HCT116 (cell line): ENCODE measurements at regions not wholly inside any gene's neighbourhood (a gene's known extent, or its start where the extent isn't known, plus 50 kb on each side); places are given as distances from the start of the nearest gene placed in this dataset.

ENCODE experiments used
- ATAC-seq: fragments of 200-7000 bp; cut with Tn5 transposase; 2 replicates; pipeline ENCODE4 v1.9.1; 2020; ENCODE audit warnings: mild to moderate bottlenecking, moderate library complexity
- BruUV-seq: library from RNA; stranded (reverse); fragments of 400-500 nt; replicated peaks from 2 replicates; lab custom pipeline; 2021; lab: Mats Ljungman, UMichigan
- CTCF ChIA-PET: fragments of 300-600 bp; sonication (Branson Sonifier 250); formaldehyde crosslinking; loops from one replicate; lab custom pipeline; 2021; ENCODE audit warnings: antibody characterized with exemption; lab: Charles Lee
- POLR2A ChIA-PET: fragments of 300-600, 350-600 bp; sonication (Branson Sonifier 250); formaldehyde crosslinking; loops from one replicate; lab custom pipeline; 2021; ENCODE audit warnings: antibody characterized with exemption; lab: Charles Lee
- RAD21 ChIA-PET, 2 experiments: fragments of 300-600 bp; sonication (Branson Sonifier 250); formaldehyde crosslinking; loops; one replicate each; lab custom pipeline; 2023; ENCODE audit warnings: low total read pairs in 2 of 2; ENCODE audit not compliant: uncharacterized antibody in 2 of 2, unreplicated experiment in 2 of 2, low non-redundant PET in 1 of 2; lab: Charles Lee
- DNase-seq: peaks from one replicate; pipeline ENCODE4 v3.0.0-alpha.2; 2010; ENCODE audit warnings: low read depth, low spot score
- H2AFZ ChIP-seq: fragments of 200-600 bp; shearing (Covaris generic), sonication (generic); 2 replicates; pipeline ENCODE4 v1.6.1; 2017; ENCODE audit warnings: low read depth, mixed run types, mixed read lengths, antibody characterized with exemption, low read length; ENCODE audit not compliant: poor library complexity, severe bottlenecking
- H3K27ac ChIP-seq: 2 replicates; pipeline ENCODE4 v1.5.1; 2012; ENCODE audit warnings: low read depth, low read length
- H3K27me3 ChIP-seq: fragments of 200-600 bp; sonication (generic); 2 replicates; pipeline ENCODE4 v1.6.1; 2016; ENCODE audit warnings: mixed run types, low read length, mixed read lengths; ENCODE audit not compliant: insufficient read depth
- H3K36me3 ChIP-seq, 2 experiments: fragments of 200-500 bp in 1 of 2; fragments of 200-600 bp in 1 of 2; sonication (Bioruptor generic) in 1 of 2; sonication (generic) in 1 of 2; 2 replicates each; pipeline versions ENCODE4 v1.5.1 to v1.6.1; 2014 to 2016; ENCODE audit warnings: low read length in 2 of 2, inconsistent platforms in 1 of 2, mixed read lengths in 1 of 2, mixed run types in 1 of 2; ENCODE audit not compliant: insufficient read depth in 2 of 2, control insufficient read depth in 1 of 2
- H3K4me1 ChIP-seq, 2 experiments: fragments of 200-600 bp in 1 of 2; sonication (generic) in 1 of 2; 2 replicates each; pipeline versions ENCODE4 v1.5.1 to v1.6.1; 2012 to 2017; ENCODE audit warnings: low read length in 2 of 2, inconsistent platforms in 1 of 2, mild to moderate bottlenecking in 1 of 2, mixed read lengths in 1 of 2, mixed run types in 1 of 2, moderate library complexity in 1 of 2; ENCODE audit not compliant: insufficient read depth in 2 of 2, control insufficient read depth in 1 of 2
- H3K4me2 ChIP-seq: fragments of 200-600 bp; sonication (generic); 2 replicates; pipeline ENCODE4 v1.6.1; 2017; ENCODE audit warnings: mixed run types, low read length, mixed read lengths
- H3K4me3 ChIP-seq, 2 experiments: fragments of 200-600 bp in 1 of 2; sonication (generic) in 1 of 2; replicated peaks in 1 of 2; 2 replicates each; pipeline ENCODE4 v1.5.1; 2011 to 2016; ENCODE audit warnings: low read length in 2 of 2, control low read depth in 1 of 2, low read depth in 1 of 2, mild to moderate bottlenecking in 1 of 2, mixed read lengths in 1 of 2, mixed run types in 1 of 2
- H3K79me2 ChIP-seq: fragments of 200-600 bp; sonication (generic); 2 replicates; pipeline ENCODE4 v1.6.1; 2017; ENCODE audit warnings: mild to moderate bottlenecking, mixed run types, low read length, moderate library complexity, mixed read lengths; ENCODE audit not compliant: insufficient read depth
- H3K9ac ChIP-seq: fragments of 200-600 bp; sonication (generic); 2 replicates; pipeline ENCODE4 v1.6.1; 2016; ENCODE audit warnings: low read length, mixed read lengths
- H3K9me2 ChIP-seq: fragments of 200-600 bp; sonication (generic), shearing (Covaris generic); 2 replicates; pipeline ENCODE4 v1.6.1; 2017; ENCODE audit warnings: mixed run types, mild to moderate bottlenecking, moderate library complexity; ENCODE audit not compliant: insufficient read depth
- H3K9me3 ChIP-seq, 2 experiments: fragments of 200-500 bp in 1 of 2; fragments of 200-600 bp in 1 of 2; sonication (Bioruptor generic) in 1 of 2; sonication (generic) in 1 of 2; 2 replicates each; pipeline ENCODE4 v1.6.1; 2014 to 2017; ENCODE audit warnings: low read length in 2 of 2, mixed read lengths in 2 of 2, inconsistent platforms in 1 of 2, low read depth in 1 of 2, mild to moderate bottlenecking in 1 of 2, mixed run types in 1 of 2, moderate library complexity in 1 of 2; ENCODE audit not compliant: control insufficient read depth in 1 of 2, insufficient read depth in 1 of 2
- H4K20me1 ChIP-seq: fragments of 200-600 bp; sonication (generic), shearing (Covaris generic); 2 replicates; pipeline ENCODE4 v1.6.1; 2017; ENCODE audit warnings: mixed run types, mild to moderate bottlenecking, moderate library complexity; ENCODE audit not compliant: insufficient read depth
- ELF1 ChIP-seq: IDR thresholded peaks from 2 replicates; pipeline ENCODE4 v1.6.1; 2012; ENCODE audit warnings: low read depth, borderline replicate concordance
- EZH2 ChIP-seq: fragments of 200-600 bp; sonication (generic); IDR thresholded peaks from 2 replicates; pipeline ENCODE4 v1.6.1; 2017; ENCODE audit warnings: antibody characterized with exemption, mixed run types
- FOSL1 ChIP-seq: IDR thresholded peaks from 2 replicates; pipeline ENCODE4 v1.6.1; 2012; ENCODE audit warnings: low read depth
- JUND ChIP-seq: IDR thresholded peaks from 2 replicates; pipeline ENCODE4 v1.6.1; 2012
- POLR2A ChIP-seq: IDR thresholded peaks from 2 replicates; pipeline ENCODE4 v1.7.0; 2011; ENCODE audit warnings: borderline replicate concordance; ENCODE audit not compliant: insufficient read depth, insufficient read length; ENCODE audit errors: extremely low read depth
- POLR2AphosphoS5 ChIP-seq: IDR thresholded peaks from 2 replicates; pipeline ENCODE4 v1.6.1; 2011; ENCODE audit warnings: mild to moderate bottlenecking, low read depth, low read length, moderate library complexity
- RAD21 ChIP-seq: IDR thresholded peaks from 2 replicates; pipeline ENCODE4 v1.6.1; 2012; ENCODE audit warnings: low read depth, mild to moderate bottlenecking
- SIN3A ChIP-seq: IDR thresholded peaks from 2 replicates; pipeline ENCODE4 v1.6.1; 2012; ENCODE audit warnings: low read depth
- SP1 ChIP-seq: IDR thresholded peaks from 2 replicates; pipeline ENCODE4 v1.6.1; 2012; ENCODE audit warnings: low read depth
- SRF ChIP-seq: IDR thresholded peaks from 2 replicates; pipeline ENCODE4 v1.6.1; 2012; ENCODE audit warnings: low read depth
- intact Hi-C: fragments of 100-400 bp; cut with micrococcal nuclease; formaldehyde crosslinking; loops from 2 replicates; pipeline ENCODE4 v1.10.0; 2022
- TF ChIP-seq, protein P1 (sequence below): IDR thresholded peaks from 2 replicates; pipeline ENCODE4 v1.6.1; 2012; ENCODE audit warnings: low read depth
- TF ChIP-seq, protein P2 (sequence below): IDR thresholded peaks from 2 replicates; pipeline ENCODE4 v1.6.1; 2012
- TF ChIP-seq, protein P3 (sequence below): IDR thresholded peaks from 2 replicates; pipeline ENCODE4 v1.6.1; 2012
- TF ChIP-seq, protein P4 (sequence below): IDR thresholded peaks from 2 replicates; pipeline ENCODE4 v1.6.1; 2011; ENCODE audit warnings: mild to moderate bottlenecking, low read length, moderate library complexity; ENCODE audit not compliant: insufficient replicate concordance; ENCODE audit errors: extremely low read depth

DNA sequence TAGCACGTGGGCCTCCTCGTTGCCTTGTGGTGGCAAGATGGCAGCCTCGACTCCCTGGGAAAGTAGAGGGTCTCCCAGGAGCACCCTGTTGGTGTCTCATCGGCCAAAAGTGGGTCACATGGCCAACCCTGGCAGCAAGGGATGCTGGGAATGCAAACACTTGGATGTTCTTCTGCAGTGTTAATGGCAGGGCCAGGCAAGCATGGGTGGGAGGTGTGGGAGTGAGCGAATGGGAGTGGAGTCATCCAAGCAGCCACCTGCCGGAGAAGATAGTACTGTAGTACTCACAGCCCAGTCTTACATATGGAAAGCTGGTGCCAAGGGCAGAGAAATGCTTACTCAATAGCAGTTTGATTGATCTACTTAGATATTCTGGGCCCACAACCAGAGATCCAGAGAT is 122.2 kb downstream of the INHBB start:
- Histone ChIP-seq H3K27me3 (no peaks in the 10 kb centered on the region), H3K9me2 (no peaks in the 10 kb centered on the region), H3K9me3 (no peaks in the 10 kb centered on the region), H3K4me1 (peaks cover 0 to 5% of the 10 kb centered on the region in 2 experiments; a peak in 1 of 4 replicates), H3K4me3 (no peak overlapping the region), H3K27ac (no peak overlapping the region), H3K36me3 (no peaks in the 10 kb centered on the region), H3K79me2 (no peaks in the 10 kb centered on the region), H4K20me1 (no peaks in the 10 kb centered on the region), H2AFZ (no peak overlapping the region), H3K4me2 (no peak overlapping the region), H3K9ac (no peak overlapping the region)
- no TSS peak for BruUV-seq
- intact Hi-C loops = no loop called here
- ChIA-PET POLR2A (no interaction called here), RAD21 (no interaction called here), CTCF (no interaction called here)
- no peak for ATAC-seq
- no peak for DNase-seq
- TF ChIP-seq POLR2AphosphoS5 (no peak), POLR2A (no peak), ELF1 (no peak), FOSL1 (no peak), SP1 (no peak), RAD21 (no peak), JUND (no peak), SIN3A (no peak), SRF (no peak), EZH2 (no peak)
- TF ChIP-seq, protein P1, sequence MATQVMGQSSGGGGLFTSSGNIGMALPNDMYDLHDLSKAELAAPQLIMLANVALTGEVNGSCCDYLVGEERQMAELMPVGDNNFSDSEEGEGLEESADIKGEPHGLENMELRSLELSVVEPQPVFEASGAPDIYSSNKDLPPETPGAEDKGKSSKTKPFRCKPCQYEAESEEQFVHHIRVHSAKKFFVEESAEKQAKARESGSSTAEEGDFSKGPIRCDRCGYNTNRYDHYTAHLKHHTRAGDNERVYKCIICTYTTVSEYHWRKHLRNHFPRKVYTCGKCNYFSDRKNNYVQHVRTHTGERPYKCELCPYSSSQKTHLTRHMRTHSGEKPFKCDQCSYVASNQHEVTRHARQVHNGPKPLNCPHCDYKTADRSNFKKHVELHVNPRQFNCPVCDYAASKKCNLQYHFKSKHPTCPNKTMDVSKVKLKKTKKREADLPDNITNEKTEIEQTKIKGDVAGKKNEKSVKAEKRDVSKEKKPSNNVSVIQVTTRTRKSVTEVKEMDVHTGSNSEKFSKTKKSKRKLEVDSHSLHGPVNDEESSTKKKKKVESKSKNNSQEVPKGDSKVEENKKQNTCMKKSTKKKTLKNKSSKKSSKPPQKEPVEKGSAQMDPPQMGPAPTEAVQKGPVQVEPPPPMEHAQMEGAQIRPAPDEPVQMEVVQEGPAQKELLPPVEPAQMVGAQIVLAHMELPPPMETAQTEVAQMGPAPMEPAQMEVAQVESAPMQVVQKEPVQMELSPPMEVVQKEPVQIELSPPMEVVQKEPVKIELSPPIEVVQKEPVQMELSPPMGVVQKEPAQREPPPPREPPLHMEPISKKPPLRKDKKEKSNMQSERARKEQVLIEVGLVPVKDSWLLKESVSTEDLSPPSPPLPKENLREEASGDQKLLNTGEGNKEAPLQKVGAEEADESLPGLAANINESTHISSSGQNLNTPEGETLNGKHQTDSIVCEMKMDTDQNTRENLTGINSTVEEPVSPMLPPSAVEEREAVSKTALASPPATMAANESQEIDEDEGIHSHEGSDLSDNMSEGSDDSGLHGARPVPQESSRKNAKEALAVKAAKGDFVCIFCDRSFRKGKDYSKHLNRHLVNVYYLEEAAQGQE = no peak
- TF ChIP-seq, protein P2, sequence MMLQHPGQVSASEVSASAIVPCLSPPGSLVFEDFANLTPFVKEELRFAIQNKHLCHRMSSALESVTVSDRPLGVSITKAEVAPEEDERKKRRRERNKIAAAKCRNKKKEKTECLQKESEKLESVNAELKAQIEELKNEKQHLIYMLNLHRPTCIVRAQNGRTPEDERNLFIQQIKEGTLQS = no peak
- TF ChIP-seq, protein P3, sequence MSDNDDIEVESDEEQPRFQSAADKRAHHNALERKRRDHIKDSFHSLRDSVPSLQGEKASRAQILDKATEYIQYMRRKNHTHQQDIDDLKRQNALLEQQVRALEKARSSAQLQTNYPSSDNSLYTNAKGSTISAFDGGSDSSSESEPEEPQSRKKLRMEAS = no peak
- TF ChIP-seq, protein P4, sequence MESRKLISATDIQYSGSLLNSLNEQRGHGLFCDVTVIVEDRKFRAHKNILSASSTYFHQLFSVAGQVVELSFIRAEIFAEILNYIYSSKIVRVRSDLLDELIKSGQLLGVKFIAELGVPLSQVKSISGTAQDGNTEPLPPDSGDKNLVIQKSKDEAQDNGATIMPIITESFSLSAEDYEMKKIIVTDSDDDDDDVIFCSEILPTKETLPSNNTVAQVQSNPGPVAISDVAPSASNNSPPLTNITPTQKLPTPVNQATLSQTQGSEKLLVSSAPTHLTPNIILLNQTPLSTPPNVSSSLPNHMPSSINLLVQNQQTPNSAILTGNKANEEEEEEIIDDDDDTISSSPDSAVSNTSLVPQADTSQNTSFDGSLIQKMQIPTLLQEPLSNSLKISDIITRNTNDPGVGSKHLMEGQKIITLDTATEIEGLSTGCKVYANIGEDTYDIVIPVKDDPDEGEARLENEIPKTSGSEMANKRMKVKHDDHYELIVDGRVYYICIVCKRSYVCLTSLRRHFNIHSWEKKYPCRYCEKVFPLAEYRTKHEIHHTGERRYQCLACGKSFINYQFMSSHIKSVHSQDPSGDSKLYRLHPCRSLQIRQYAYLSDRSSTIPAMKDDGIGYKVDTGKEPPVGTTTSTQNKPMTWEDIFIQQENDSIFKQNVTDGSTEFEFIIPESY = no peak
